ENCODE measurements at regions not wholly inside any gene's neighbourhood (a gene's known extent, or its start where the extent isn't known, plus 50 kb on each side); places are given as distances from the start of the nearest gene placed in this dataset.

DNA sequence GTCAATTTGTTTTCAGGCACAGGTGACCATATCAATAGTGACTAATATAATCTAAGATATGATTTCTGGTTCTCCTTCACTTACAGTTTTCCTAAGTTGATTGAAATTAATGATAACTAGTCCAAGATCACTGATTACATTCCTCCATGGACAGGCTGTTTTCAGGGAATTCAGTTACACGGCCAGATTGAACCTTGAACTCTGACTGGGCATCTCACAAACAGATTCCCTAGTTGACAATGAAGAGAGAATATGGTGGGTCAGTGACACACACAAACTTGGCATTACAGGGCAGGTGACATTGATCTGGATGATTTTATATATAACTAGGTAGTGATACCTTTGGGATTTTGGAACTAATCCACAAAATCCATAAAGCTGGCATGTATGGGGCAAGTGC, 110.2 kb upstream of the EGR2 start:
- DNase-seq (no peak), ATAC-seq (peak; percentile 47 to 95 (median 74))
- H3K36me3 ChIP-seq: no peaks in the 10 kb centered on the region
- no peak for TF ChIP-seq CTCF (IDR thresholded peaks at IDR 0.05)
- no peak for TF ChIP-seq POLR2A (IDR thresholded peaks at IDR 0.05)
- no peak overlapping the region for H3K4me3 ChIP-seq
- no peaks in the 10 kb centered on the region for H3K27me3 ChIP-seq
- intact Hi-C loops (cut with DNase I): no loop called here
- H3K4me1 ChIP-seq: no peaks in the 10 kb centered on the region
- 29% methylated on average over 1 of the region's 1 CpG for WGBS (ENCODE audit: insufficient coverage, low coverage, low lambda C conversion rate, missing lambda C conversion rate)
- no peaks in the 10 kb centered on the region for H3K9me3 ChIP-seq
- H3K27ac ChIP-seq: no peak overlapping the region

GRCh38 chr10:62924344-62924748, 108.2 kb upstream of the EGR2 start:
- ATAC-seq (peak in 2 of 4 donors; percentile 40 to 76), DNase-seq (peak in 1 of 3 donors; percentile 26)
- H3K27me3 ChIP-seq: no peaks in the 10 kb centered on the region
- no peaks in the 10 kb centered on the region for H3K9me3 ChIP-seq
- no peaks in the 10 kb centered on the region for H3K4me1 ChIP-seq
- intact Hi-C loops (cut with DNase I): no loop called here
- WGBS (ENCODE audit: insufficient coverage, low coverage, low lambda C conversion rate, missing lambda C conversion rate): 73% methylated on average over 12 of the region's 20 CpGs
- H3K36me3 ChIP-seq: no peaks in the 10 kb centered on the region
- TF ChIP-seq POLR2A (IDR thresholded peaks at IDR 0.05): no peak
- TF ChIP-seq CTCF (IDR thresholded peaks at IDR 0.05): no peak
- no peak overlapping the region for H3K27ac ChIP-seq
- no peak overlapping the region for H3K4me3 ChIP-seq

GRCh38 chr10:62919776-62920175, 103.6 kb upstream of the EGR2 start:
- no peaks in the 10 kb centered on the region for H3K27me3 ChIP-seq
- no peaks in the 10 kb centered on the region for H3K36me3 ChIP-seq
- no peak overlapping the region for H3K27ac ChIP-seq
- intact Hi-C loops (cut with DNase I): no loop called here
- H3K4me3 ChIP-seq: no peak overlapping the region
- 67% methylated on average over 1 of the region's 3 CpGs for WGBS (ENCODE audit: insufficient coverage, low coverage, low lambda C conversion rate, missing lambda C conversion rate)
- no peak for ATAC-seq
- no peaks in the 10 kb centered on the region for H3K4me1 ChIP-seq
- H3K9me3 ChIP-seq: no peaks in the 10 kb centered on the region
- no peak for TF ChIP-seq POLR2A (IDR thresholded peaks at IDR 0.05)
- TF ChIP-seq CTCF (IDR thresholded peaks at IDR 0.05): no peak
- no peak for DNase-seq

- no peak for TF ChIP-seq CTCF (IDR thresholded peaks at IDR 0.05)
- TF ChIP-seq POLR2A (IDR thresholded peaks at IDR 0.05): no peak
Observed at GRCh38 chr10:62917475-62918238, 101.5 kb upstream of the EGR2 start.

More at GRCh38 chr10:62917475-62918238, 101.5 kb upstream of the EGR2 start:
- Histone ChIP-seq H3K4me3 (no peak overlapping the region), H3K4me1 (no peaks in the 10 kb centered on the region), H3K9me3 (no peaks in the 10 kb centered on the region), H3K27me3 (no peaks in the 10 kb centered on the region), H3K36me3 (no peaks in the 10 kb centered on the region), H3K27ac (no peak overlapping the region)
- WGBS (ENCODE audit: insufficient coverage, low coverage, low lambda C conversion rate, missing lambda C conversion rate): 48% methylated on average over 9 of the region's 9 CpGs
- intact Hi-C loops (cut with DNase I): no loop called here
- no peak for ATAC-seq
- DNase-seq: no peak
